NT2/D1 (cell line): ENCODE measurements at regions not wholly inside any gene's neighbourhood (a gene's known extent, or its start where the extent isn't known, plus 50 kb on each side); places are given as distances from the start of the nearest gene placed in this dataset.
"Not testable (repeated sequence)": the region's sequence is repeated elsewhere in the genome, so short reads cannot be mapped to it uniquely, and the experiment has no call there.

Experiments used
- DNase-seq: peaks from one replicate; pipeline ENCODE4 v3.0.0-alpha.2; 2011; ENCODE audit warnings: low read depth, low spot score
- H3K27me3 ChIP-seq: 2 replicates; pipeline ENCODE4 v1.6.0; 2011; ENCODE audit warnings: mild to moderate bottlenecking; ENCODE audit not compliant: insufficient read length, insufficient read depth
- H3K36me3 ChIP-seq: 2 replicates; pipeline ENCODE4 v1.6.1; 2011; ENCODE audit warnings: mild to moderate bottlenecking, low read length, mixed read lengths; ENCODE audit not compliant: insufficient read depth, insufficient read length
- H3K4me1 ChIP-seq: 2 replicates; pipeline ENCODE4 v1.5.1; 2011; ENCODE audit not compliant: insufficient read depth, insufficient read length
- H3K4me3 ChIP-seq: 2 replicates; pipeline ENCODE4 v1.5.1; 2011; ENCODE audit warnings: low read depth; ENCODE audit not compliant: insufficient read length
- H3K9ac ChIP-seq: 2 replicates; pipeline ENCODE4 v1.6.0; 2011; ENCODE audit warnings: low read depth; ENCODE audit not compliant: insufficient read length
- H3K9me3 ChIP-seq: 2 replicates; pipeline ENCODE4 v1.5.1; 2011; ENCODE audit warnings: mild to moderate bottlenecking, low read length; ENCODE audit not compliant: insufficient read depth
- SUZ12 ChIP-seq: IDR thresholded peaks from 2 replicates; pipeline ENCODE4 v1.6.1; 2011; ENCODE audit not compliant: insufficient read length, insufficient read depth; ENCODE audit errors: extremely low read depth
- YY1 ChIP-seq: IDR thresholded peaks from 2 replicates; pipeline ENCODE4 v1.6.1; 2011; ENCODE audit not compliant: insufficient read length, insufficient read depth
- ZNF274 ChIP-seq: IDR thresholded peaks from 2 replicates; pipeline ENCODE4 v1.6.1; 2011; ENCODE audit warnings: mild to moderate bottlenecking, low read depth, low read length

GRCh38 chr14:87758876-87759275 lies 234.1 kb downstream of the GALC start:
- TF ChIP-seq SUZ12, result no peak
- TF ChIP-seq ZNF274, result no peak
- TF ChIP-seq YY1, result no peak
- DNase-seq, result no peak

DNA sequence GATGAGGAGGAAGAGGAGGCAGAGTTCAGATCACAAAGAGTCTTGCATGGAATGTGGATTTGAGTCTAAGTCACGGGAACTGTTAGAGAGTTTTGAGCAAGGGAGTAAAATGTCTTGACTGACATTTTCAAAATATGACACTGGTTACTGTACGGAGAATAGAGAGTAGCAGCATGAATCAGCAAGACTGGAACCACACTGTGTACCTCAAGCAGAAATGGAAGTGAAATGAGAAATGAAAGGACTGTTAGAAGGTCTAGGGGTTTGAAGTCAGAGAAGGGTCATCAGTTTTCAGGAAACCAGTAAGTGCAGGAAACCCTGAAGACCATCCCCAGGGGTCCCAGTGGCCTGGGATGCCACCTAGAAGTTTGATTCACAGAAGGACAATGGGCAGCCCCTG lies 236.3 kb downstream of the GALC start:
- H3K4me3 ChIP-seq, result no peak overlapping the region
- TF ChIP-seq SUZ12 (no peak), ZNF274 (no peak), YY1 (no peak)
- DNase-seq, result no peak

More at GRCh38 chr14:87758876-87759275, 234.1 kb downstream of the GALC start:
- Histone ChIP-seq H3K4me1 (no peaks in the 10 kb centered on the region), H3K27me3 (no peaks in the 10 kb centered on the region), H3K9ac (no peak overlapping the region), H3K9me3 (peaks cover 22% of the 10 kb centered on the region; the same call in 1 of the 2 replicates), H3K36me3 (no peaks in the 10 kb centered on the region), H3K4me3 (no peak overlapping the region)

DNA sequence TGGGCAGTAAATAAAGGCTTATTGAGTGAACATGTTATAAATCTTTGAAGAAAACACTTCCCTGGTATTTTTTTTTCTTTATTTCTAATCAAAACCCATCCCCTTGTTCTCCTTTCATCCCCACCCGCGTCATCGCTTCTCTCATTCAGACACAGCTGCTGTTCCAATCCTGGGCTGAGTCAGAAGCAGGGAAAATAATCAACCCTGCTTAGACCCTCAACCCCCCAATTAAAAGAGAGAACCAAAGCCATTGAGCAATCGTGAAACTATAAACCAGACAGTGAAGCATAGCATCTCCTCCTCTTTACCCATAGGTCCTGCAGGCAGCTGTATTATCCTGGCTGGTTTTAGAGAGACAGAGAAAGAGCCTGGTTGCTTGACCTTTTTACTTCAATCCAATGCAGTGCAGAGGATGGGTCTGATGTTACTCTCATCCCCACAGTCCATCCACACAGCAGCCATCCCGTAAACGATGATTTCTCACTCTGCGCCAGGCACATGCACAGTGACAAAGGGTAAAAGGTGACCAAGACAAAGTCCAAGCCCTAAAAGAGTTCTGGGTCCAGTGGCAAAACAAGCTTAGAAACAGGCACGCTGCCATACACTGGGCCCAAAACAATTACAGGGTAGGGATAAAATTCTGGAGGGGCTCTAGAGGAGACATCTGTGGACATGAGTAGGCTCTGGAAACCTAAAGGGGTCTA lies 238.3 kb downstream of the GALC start:
- no peak overlapping the region for H3K4me3 ChIP-seq
- H3K9me3 ChIP-seq, result no peaks in the 10 kb centered on the region
- H3K36me3 ChIP-seq, result no peaks in the 10 kb centered on the region
- TF ChIP-seq YY1 (no peak), ZNF274 (no peak), SUZ12 (no peak)
- no peak for DNase-seq
- no peaks in the 10 kb centered on the region for H3K4me1 ChIP-seq
- H3K9ac ChIP-seq, result no peak overlapping the region
- H3K27me3 ChIP-seq, result no peaks in the 10 kb centered on the region

More for the DNA sequence above, 236.3 kb downstream of the GALC start:
- H3K9ac ChIP-seq, result no peak overlapping the region
- H3K4me1 ChIP-seq, result no peaks in the 10 kb centered on the region
- H3K9me3 ChIP-seq, result peaks cover 10% of the 10 kb centered on the region; the same call in 1 of the 2 replicates
- no peaks in the 10 kb centered on the region for H3K27me3 ChIP-seq
- H3K36me3 ChIP-seq, result no peaks in the 10 kb centered on the region

GRCh38 chr14:87748558-87748957 lies 244.4 kb downstream of the GALC start:
- Histone ChIP-seq H3K9ac (no peak overlapping the region), H3K36me3 (no peaks in the 10 kb centered on the region), H3K9me3 (no peaks in the 10 kb centered on the region), H3K4me3 (no peak overlapping the region), H3K27me3 (no peaks in the 10 kb centered on the region), H3K4me1 (no peaks in the 10 kb centered on the region)
- no peak for DNase-seq
- TF ChIP-seq YY1 (no peak), SUZ12 (no peak), ZNF274 (no peak)

GRCh38 chr14:87745507-87746118 lies 247.4 kb downstream of the GALC start:
- H3K9ac ChIP-seq, result no peak overlapping the region
- DNase-seq, result peak; percentile 13
- no peak overlapping the region for H3K4me3 ChIP-seq
- no peaks in the 10 kb centered on the region for H3K36me3 ChIP-seq
- H3K9me3 ChIP-seq, result no peaks in the 10 kb centered on the region
- H3K27me3 ChIP-seq, result no peaks in the 10 kb centered on the region
- TF ChIP-seq SUZ12 (no peak), YY1 (no peak), ZNF274 (no peak)
- H3K4me1 ChIP-seq, result no peaks in the 10 kb centered on the region

DNA sequence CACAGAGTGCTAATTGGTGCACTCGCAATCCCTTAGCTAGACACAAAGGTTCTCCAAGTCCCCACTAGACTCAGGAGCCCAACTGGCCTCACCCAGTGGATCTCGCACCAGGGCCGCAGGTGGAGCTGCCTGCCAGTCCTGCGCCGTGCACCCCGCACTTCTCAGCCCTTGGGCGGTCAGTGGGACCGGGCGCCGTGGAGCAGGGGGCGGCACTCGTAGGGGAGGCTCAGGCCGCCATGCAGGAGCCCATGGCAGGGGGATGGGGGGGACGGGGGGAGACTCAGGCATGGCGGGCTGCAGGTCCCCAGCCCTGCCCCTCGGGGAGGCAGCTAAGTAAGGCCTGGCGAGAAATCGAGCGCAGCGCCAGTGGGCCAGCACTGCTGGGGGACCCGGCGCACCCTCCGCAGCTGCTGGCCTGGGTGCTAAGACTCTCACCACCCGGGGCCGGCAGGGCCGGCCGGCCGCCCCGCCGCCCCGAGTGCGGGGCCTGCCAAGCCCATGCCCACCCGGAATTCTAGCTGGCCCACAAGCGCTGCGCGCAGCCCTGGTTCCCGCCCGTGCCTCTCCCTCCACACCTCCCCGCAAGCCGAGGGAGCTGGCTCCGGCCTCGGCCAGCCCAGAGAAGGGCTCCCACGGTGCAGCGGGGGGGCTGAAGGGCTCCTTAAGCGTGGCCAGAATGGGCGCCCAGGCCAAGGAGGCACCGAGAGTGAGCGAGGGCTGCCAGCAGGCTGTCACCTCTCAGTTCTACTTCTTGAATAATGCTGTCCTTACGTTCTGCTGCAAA lies 258.2 kb downstream of the GALC start:
- H3K36me3 ChIP-seq, DNase-seq, H3K9me3 ChIP-seq, H3K4me1 ChIP-seq, H3K9ac ChIP-seq, H3K27me3 ChIP-seq, H3K4me3 ChIP-seq: not testable (repeated sequence)

DNA sequence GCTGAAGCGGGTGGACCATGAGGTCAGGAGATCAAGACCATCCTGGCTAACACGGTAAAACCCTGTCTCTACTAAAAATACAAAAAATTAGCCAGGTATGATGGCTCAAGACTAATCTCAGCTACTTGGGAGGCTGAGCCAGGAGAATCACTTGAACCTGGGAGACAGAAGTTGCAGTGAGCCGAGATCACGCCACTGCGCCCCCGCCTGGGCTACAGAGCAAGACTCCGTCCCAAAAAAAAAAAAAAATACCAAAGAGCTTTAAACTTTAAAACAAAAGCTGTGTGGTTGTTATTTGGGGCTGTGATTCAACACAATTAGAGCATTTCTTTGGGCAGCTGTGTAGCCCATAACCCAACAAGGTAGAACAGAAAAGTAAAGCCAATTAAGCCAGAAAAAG lies 259.9 kb downstream of the GALC start:
- H3K36me3 ChIP-seq, H3K9ac ChIP-seq, H3K27me3 ChIP-seq, H3K4me3 ChIP-seq, H3K9me3 ChIP-seq, DNase-seq, H3K4me1 ChIP-seq: not testable (repeated sequence)
